ENCODE measurements at regions not wholly inside any gene's neighbourhood (a gene's known extent, or its start where the extent isn't known, plus 50 kb on each side); places are given as distances from the start of the nearest gene placed in this dataset.

DNA sequence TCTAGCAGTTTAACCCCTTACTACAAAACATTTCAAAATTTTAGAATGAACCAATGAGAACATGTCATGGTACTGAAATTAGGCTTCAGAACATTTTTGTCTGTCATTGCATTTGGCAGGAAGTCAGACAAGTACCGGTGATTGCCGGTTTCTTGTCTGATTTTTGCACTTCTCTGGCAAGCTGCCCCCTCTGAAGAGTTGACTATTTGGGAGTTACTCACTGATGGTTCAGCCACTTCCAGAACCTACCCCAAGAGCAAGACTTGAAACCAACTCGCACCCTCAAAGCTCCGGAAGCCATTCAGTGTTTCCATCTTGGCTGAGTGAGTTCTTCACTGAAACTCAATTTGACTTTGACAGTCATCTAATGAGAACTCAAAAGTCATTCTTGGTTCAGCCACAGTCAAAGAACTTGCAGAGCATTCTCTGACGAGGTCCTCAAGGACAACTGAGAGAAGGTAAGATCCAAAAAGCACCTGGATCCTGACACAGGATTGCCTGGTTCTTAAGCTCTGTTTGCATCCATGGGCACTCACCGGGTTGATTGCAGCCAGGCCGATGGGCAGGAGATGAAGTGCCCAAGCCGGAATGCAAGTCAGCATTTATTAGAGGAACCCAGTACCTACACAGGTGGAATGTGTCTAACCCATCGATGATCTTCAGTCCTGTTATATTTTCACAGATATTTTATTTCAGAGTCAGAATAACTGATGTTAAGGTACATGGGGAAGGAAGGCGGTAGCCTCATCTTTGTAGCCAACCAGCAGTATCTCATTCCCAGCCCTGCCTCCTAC, 93.6 kb downstream of the USP22 start:
- ATAC-seq: peak; percentile 51 to 59

Measured in activated CD4-positive, CD25-positive, alpha-beta regulatory T cell treated with anti-CD3 and anti-CD28 coated beads, Interleukin-2, amount 50 U/mL, for 24 hours (primary cell).